Neural crest cell (in vitro differentiated cells): ENCODE measurements at regions not wholly inside any gene's neighbourhood (a gene's known extent, or its start where the extent isn't known, plus 50 kb on each side); places are given as distances from the start of the nearest gene placed in this dataset.

Experiments
- DNase-seq: peaks from one replicate; pipeline ENCODE4 v3.0.0; 2021; ENCODE audit warnings: low read depth, mixed read lengths, low spot score
- H3K27ac Mint-ChIP-seq: one replicate; pipeline ENCODE4 v1.8.0; 2021; ENCODE audit warnings: mild to moderate bottlenecking, mixed read lengths; ENCODE audit not compliant: unreplicated experiment
- H3K27me3 Mint-ChIP-seq: 2 replicates; pipeline ENCODE4 v1.8.0; 2021; ENCODE audit warnings: low read depth, mild to moderate bottlenecking, mixed read lengths
- H3K36me3 Mint-ChIP-seq: 2 replicates; pipeline ENCODE4 v1.8.0; 2021; ENCODE audit warnings: low read depth, mild to moderate bottlenecking, mixed read lengths
- H3K4me1 Mint-ChIP-seq: 2 replicates; pipeline ENCODE4 v1.8.0; 2021; ENCODE audit warnings: mixed read lengths
- H3K4me3 Mint-ChIP-seq: one replicate; pipeline ENCODE4 v1.8.0; 2021; ENCODE audit warnings: mild to moderate bottlenecking, mixed read lengths
- H3K9me3 Mint-ChIP-seq: 2 replicates; pipeline ENCODE4 v1.8.0; 2021; ENCODE audit warnings: mixed read lengths
- TF ChIP-seq, protein P1 (sequence below): fragments of 200-600 bp; sonication (generic); conservative IDR thresholded peaks from 2 replicates; pipeline ENCODE4 v1.5.0; 2021; ENCODE audit warnings: antibody characterized with exemption, mild to moderate bottlenecking

- no peaks in the 10 kb centered on the region for H3K4me1 Mint-ChIP-seq
- H3K27ac Mint-ChIP-seq: no peak overlapping the region
- TF ChIP-seq, protein P1, sequence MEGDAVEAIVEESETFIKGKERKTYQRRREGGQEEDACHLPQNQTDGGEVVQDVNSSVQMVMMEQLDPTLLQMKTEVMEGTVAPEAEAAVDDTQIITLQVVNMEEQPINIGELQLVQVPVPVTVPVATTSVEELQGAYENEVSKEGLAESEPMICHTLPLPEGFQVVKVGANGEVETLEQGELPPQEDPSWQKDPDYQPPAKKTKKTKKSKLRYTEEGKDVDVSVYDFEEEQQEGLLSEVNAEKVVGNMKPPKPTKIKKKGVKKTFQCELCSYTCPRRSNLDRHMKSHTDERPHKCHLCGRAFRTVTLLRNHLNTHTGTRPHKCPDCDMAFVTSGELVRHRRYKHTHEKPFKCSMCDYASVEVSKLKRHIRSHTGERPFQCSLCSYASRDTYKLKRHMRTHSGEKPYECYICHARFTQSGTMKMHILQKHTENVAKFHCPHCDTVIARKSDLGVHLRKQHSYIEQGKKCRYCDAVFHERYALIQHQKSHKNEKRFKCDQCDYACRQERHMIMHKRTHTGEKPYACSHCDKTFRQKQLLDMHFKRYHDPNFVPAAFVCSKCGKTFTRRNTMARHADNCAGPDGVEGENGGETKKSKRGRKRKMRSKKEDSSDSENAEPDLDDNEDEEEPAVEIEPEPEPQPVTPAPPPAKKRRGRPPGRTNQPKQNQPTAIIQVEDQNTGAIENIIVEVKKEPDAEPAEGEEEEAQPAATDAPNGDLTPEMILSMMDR: no peak
- no peaks in the 10 kb centered on the region for H3K9me3 Mint-ChIP-seq
- H3K36me3 Mint-ChIP-seq: no peaks in the 10 kb centered on the region
- no peaks in the 10 kb centered on the region for H3K27me3 Mint-ChIP-seq
- DNase-seq: no peak
- no peak overlapping the region for H3K4me3 Mint-ChIP-seq
Observed at GRCh38 chr1:55542901-55543504, 327.8 kb upstream of the USP24 start.

GRCh38 chr1:55541296-55541695 is 326.1 kb upstream of the USP24 start:
- TF ChIP-seq, protein P1: no peak
- H3K27me3 Mint-ChIP-seq: no peaks in the 10 kb centered on the region

GRCh38 chr1:55539652-55540512 is 324.7 kb upstream of the USP24 start:
- TF ChIP-seq, protein P1: no peak
- no peaks in the 10 kb centered on the region for H3K4me1 Mint-ChIP-seq
- no peaks in the 10 kb centered on the region for H3K27me3 Mint-ChIP-seq
- H3K36me3 Mint-ChIP-seq: no peaks in the 10 kb centered on the region
- no peak for DNase-seq
- H3K27ac Mint-ChIP-seq: no peak overlapping the region
- no peaks in the 10 kb centered on the region for H3K9me3 Mint-ChIP-seq
- H3K4me3 Mint-ChIP-seq: no peak overlapping the region

More at GRCh38 chr1:55541296-55541695, 326.1 kb upstream of the USP24 start:
- DNase-seq: no peak
- Mint-ChIP-seq H3K27ac (no peak overlapping the region), H3K4me1 (no peaks in the 10 kb centered on the region), H3K36me3 (no peaks in the 10 kb centered on the region), H3K4me3 (no peak overlapping the region), H3K9me3 (no peaks in the 10 kb centered on the region)

DNA sequence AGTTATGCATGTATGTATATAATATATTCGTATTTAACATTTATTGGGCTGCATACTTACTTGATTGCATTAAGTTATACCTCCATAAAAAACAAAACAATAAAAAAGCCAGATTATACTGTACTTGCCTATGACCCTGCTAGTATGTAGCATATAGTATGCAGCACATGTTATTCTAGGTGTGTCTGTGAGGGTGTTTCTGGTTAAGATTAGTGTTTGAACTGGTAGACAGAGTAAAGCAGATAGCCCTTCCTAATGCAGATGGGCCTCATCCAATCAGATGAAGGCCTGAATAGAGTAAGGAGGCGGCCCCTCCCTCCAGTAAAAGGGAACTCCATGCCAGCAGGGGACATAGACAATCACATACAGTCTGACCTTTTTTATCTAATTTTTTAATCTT is 323.3 kb upstream of the USP24 start:
- no peak overlapping the region for H3K27ac Mint-ChIP-seq
- no peak overlapping the region for H3K4me3 Mint-ChIP-seq
- no peaks in the 10 kb centered on the region for H3K36me3 Mint-ChIP-seq
- no peaks in the 10 kb centered on the region for H3K9me3 Mint-ChIP-seq
- no peaks in the 10 kb centered on the region for H3K4me1 Mint-ChIP-seq
- TF ChIP-seq, protein P1: no peak
- H3K27me3 Mint-ChIP-seq: no peaks in the 10 kb centered on the region
- DNase-seq: no peak

DNA sequence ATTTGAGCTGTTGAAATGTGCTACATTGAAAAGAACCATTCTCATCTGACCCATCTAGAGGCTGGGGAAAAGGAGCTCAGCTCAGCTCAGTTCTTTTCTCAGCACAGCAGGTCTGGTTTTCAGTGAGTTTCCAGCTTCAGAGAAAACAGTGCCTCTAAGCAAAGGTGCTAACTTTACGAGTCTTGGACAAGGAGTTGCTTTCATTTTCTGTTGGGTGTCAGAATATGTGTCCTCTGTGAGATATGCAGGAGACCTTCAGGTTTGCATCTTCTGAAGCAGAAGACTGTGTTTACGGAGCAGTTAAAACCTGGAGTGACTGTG is 321.3 kb upstream of the USP24 start:
- TF ChIP-seq, protein P1: no peak
- Mint-ChIP-seq H3K9me3 (no peaks in the 10 kb centered on the region), H3K4me1 (no peaks in the 10 kb centered on the region), H3K27me3 (no peaks in the 10 kb centered on the region), H3K36me3 (no peaks in the 10 kb centered on the region), H3K27ac (no peak overlapping the region), H3K4me3 (no peak overlapping the region)
- DNase-seq: no peak
